Kidney tubule cell (primary cell): ENCODE measurements at regions not wholly inside any gene's neighbourhood (a gene's known extent, or its start where the extent isn't known, plus 50 kb on each side); places are given as distances from the start of the nearest gene placed in this dataset.
"Not testable (repeated sequence)": the region's sequence is repeated elsewhere in the genome, so short reads cannot be mapped to it uniquely, and the experiment has no call there.

ENCODE experiments used
- DNase-seq: peaks from one replicate; pipeline ENCODE4 v3.0.0-alpha.2; 2018; ENCODE audit warnings: low spot score

- DNase-seq: no peak
Observed at GRCh38 chr5:117133198-117133597, 558.6 kb upstream of the SEMA6A start.

DNA sequence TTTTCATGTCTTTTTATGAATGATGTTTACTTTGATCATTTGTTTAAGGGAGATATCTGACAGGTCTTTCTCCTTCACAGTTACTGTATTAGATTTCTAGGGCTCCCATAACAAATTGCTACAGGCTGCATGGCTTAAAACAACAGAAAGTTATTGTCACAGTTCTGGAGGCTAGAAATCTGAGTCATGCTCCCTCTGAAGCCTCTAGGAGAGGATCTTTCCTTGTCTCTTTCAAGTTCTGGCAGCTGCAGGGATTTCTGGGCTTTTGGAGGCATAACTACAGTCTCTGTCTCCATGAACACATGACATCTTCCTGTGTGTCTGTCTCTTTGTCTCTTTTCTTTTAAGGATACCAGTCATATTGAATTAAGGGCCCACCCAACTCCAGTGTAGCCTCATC, 557.3 kb upstream of the SEMA6A start:
- no peak for DNase-seq

DNA sequence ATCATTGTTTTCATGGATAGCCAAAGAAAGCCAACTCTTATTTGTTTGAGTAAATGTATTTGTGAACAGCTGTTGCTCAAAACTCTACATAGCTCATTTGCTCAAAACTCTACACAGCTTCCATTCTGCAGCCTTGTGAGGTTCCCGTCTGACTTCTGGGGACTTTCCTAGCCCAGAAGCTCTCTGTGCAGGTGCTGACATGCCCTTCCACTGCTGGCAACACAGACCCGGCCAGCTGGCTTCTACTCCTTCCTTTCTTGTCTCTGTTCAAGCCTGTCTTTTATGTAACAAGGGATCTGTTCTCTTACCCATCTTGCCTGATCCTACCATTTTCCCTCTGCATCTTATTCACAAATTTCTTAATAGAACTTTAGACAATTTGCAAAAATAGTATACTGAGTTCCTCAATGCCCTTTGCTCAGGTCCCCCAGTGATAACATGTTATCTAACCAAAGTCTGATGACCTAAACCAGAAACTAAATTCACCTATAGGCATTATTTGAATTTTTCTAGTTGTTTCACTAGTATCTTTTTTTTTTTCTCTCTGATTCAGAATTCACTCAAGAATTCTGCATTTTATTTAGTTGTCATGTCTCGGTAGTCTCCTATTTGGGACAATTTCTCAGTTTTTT, 556.5 kb upstream of the SEMA6A start:
- DNase-seq: no peak

- DNase-seq: no peak
Observed at GRCh38 chr5:117118499-117118898, 543.9 kb upstream of the SEMA6A start.

DNA sequence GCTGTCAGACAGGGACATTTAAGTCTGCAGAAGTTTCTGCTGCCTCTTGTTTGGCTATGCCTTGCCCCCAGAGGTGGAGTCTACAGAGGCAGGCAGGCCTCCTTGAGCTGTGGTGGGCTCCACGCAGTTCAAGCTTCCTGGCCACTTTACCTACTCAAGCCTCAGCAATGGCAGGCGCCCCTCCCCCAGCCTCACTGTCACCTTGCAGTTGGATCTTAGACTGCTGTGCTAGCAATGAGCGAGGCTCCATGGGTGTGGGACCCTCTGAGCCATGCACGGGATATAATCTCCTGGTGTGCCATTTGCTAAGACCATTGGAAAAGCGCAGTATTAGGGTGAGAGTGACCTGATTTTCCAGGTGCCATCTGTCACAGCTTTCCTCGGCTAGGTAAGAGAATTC, 542.7 kb upstream of the SEMA6A start:
- DNase-seq: not testable (repeated sequence)

- no peak for DNase-seq
Observed at GRCh38 chr5:117110548-117110947, 535.9 kb upstream of the SEMA6A start.

DNA sequence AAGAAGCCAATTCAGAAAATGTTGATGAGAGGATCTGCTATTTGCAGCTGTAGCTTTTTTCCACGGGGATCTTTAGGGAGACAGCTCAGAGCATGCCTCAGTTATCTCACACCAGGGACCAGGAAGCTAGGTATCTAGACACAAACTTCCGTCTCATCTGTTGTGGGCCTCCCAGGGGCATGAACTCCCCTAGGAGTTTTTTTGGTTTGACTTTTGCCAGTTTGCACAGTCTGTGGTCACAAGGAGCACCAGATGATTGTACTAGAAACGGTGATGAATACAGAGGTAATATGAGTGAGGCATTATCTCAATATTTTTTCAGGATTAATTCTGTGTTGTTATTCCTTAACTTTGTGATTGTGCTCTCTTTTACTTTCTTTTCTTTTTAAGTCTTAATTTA, 533.2 kb upstream of the SEMA6A start:
- no peak for DNase-seq

- DNase-seq: no peak
Observed at GRCh38 chr5:117103703-117104102, 529.1 kb upstream of the SEMA6A start.

DNA sequence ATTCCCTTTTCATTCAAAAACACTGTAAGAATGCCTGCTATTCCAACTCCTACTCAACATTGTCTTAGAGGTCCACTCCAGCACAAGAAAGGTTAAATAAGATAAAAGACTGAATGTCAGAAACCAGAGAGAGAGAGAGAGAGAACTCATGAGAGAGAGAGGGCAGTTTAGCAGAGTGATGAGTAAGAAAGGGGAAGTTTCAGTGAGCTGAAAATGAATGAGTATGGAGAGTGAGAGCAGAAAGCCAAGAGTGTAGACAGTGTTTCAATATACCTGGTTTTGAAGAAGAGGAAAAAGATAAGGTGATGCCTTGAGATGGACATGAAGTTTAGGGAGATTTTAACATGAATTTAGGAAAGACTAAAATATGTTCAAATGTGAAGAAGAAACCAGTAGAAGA, 528.0 kb upstream of the SEMA6A start:
- no peak for DNase-seq

DNA sequence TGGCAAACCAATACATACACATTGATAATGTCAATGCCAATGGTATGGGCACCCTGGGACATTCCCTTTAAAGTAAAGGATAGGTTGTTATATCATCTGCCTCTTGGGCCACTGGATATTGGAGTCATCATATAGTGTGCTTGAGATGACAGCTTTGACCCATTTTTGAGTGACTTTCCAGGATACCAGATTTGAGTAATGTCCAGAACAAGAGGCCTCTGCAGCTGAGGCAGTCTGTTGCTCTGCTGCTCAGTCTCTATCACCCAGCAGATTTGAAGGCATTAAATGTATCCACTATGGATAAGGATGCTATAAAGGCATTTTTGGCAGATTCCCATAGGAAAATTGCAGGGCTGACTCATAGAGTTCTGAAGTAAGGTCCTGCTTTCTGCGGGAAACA, 525.6 kb upstream of the SEMA6A start:
- no peak for DNase-seq

GRCh38 chr5:117098094-117098493, 523.5 kb upstream of the SEMA6A start:
- DNase-seq: no peak

DNA sequence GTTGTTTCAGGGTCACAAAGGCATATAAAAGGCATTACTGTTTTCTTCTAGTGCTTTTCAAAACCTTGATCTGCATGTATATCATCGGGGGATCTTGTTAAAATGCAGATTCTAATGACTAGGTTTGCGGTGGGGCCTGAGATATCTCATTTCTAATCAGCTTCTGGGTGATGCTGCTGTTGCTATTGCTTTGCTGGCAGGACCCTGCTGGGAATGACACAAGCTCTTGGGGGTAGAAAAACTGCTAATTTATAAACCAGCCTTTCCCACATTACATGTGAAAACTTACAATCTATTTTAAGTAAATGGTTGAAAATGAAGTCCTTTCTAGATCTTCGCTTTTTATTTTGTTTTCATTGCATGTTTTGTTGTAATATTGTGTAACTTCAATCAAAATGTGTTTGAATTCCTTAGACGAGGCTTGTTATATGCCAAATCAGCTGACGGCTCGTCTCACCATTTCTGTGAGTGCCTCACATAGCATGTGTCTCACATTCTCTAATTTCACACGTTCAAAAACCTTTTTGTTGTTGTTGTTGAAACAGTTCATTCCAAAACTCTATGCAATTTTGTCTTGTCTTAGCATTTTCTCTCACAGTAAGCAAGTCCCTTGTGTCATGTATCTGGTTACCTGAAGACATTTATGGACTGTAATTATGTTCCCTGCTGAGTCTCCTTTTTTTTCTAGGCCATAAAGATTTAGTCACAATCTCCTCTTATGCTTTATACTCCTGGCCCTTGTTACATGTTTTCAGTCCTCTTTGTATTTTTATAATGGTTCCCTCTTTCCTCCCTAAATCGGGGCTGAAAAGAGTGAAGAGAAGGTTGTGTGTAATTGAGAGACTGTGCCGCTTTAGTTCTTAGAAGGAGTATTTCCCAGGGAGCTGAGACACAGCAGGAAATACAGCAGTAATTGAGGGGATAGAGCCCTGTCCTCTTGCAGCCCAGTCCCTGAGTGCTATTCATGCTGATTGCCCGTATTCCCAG, 521.0 kb upstream of the SEMA6A start:
- no peak for DNase-seq

- no peak for DNase-seq
Observed at GRCh38 chr5:117094114-117094815, 519.6 kb upstream of the SEMA6A start.

- no peak for DNase-seq
Observed at GRCh38 chr5:117093653-117094052, 519.0 kb upstream of the SEMA6A start.

DNA sequence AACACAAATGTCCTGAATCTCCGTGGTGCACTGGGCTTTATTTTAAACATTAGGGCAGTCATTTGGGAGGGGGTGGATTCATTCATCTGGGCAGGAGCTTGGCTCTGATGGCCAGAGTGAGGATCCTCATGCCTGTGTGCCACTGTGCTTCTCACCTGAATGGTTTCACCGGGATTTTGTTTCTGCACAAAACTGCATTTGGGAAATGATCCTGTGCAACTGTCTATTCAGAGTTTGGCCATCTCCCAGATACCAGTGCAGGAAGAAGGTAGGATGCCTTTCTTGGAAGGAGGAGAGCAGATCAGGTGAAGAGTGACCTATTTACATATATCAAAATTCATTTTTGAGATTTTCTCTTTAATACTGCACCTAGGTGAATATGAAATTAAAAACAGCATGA, 514.4 kb upstream of the SEMA6A start:
- DNase-seq: no peak

- DNase-seq: no peak
Observed at GRCh38 chr5:117088176-117088575, 513.6 kb upstream of the SEMA6A start.

DNA sequence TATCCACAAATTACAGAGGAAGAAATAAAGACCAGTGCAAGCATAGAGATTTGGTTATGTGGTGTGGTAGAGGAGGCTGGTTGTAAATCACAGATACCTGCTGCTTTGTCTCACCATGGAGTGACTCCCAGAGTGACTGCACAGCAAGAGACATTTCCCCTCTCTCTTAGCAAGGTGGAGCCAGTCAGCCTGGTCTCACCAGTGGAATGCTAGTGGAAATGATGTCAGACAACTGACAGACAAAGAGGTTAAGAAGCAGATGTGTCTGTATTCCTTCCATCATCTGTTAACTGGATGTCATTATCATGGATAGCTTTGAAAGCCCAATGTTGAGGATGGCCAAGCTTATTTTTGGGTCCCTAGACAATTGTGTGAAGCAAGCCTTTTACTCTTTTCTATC, 509.4 kb upstream of the SEMA6A start:
- DNase-seq: peak; percentile 38

- no peak for DNase-seq
Observed at GRCh38 chr5:117082977-117083376, 508.4 kb upstream of the SEMA6A start.

DNA sequence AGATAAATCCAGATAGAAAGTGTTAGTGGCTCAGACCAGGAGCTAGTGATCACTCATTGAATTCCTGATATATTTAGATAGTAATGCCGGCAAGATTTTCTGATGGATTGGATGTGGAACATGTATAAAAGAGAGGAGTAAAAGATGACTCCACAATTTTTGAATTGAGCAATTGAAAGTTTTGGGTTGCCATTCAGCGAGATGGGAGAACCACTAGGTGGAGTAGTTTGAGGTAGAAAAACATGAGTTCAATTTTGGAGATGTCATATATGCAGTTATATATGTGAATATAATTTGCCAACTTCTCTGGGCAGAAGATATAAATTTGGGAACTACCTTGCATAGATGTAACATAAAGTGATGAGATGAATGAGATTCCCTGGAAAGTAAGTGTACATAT, 502.5 kb upstream of the SEMA6A start:
- DNase-seq: no peak

DNA sequence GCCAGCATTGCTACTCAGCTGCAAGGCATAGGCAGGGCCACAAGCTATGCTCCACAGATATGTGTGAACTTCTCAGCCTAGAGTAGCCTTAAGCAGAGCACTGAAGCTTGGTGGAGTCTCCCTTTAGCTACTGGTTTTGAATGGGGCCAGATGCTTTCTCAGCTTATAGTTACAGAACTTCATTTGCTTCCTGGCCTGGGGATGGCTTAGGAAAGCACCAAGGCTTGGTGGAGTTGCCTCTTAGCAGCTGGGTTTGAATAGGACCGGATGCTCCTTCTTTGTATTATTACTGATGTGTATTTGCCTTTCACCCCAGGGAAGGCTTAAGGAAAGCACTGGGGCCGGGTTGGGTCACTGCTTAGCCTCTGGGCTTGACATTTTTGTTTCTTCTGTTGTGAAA, 497.8 kb upstream of the SEMA6A start:
- no peak for DNase-seq

DNA sequence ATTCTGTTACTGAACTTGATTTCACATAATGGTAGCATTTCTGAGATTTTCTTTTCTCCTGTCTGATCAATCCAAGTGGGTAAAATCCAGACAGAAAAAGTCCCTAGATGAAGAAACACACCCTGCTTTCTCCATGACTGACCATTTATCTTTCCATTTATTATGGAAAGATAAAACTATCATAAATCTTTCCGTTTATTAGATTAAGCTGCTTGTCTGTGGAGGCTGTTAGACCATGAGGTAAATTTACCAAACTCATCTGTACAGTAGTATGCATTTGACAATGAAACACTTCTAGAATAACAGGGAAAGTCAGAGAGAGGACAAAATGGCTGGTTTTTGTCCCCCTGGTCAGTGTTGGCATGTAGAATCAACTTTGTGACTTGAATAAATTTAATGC, 491.2 kb upstream of the SEMA6A start:
- DNase-seq: no peak

GRCh38 chr5:117065161-117065560, 490.5 kb upstream of the SEMA6A start:
- peak; percentile 59 for DNase-seq

DNA sequence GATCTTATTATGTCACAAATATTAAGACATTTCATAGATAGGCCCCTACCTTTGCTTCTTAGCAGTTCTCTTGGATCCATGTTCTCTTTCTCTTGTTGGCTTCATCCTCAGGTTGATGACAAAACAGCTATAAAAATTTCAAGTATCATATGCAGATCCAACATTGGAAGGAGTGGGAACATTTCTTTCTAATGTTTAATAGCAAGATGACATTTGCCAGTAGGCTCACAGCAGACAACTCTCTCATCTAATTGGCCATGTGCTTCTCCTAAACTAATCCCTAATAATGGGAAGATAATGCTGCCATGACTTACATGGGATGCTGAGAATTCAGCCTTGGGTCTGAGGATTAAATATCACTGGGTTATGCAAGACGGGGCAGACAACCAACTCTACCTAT, 485.5 kb upstream of the SEMA6A start:
- no peak for DNase-seq
